SK-N-DZ (cell line): ENCODE measurements at regions not wholly inside any gene's neighbourhood (a gene's known extent, or its start where the extent isn't known, plus 50 kb on each side); places are given as distances from the start of the nearest gene placed in this dataset.
A peak's percentile ranks its signal among the peaks of the same experiment; 100 is the strongest.
"Not testable (repeated sequence)": the region's sequence is repeated elsewhere in the genome, so short reads cannot be mapped to it uniquely, and the experiment has no call there.

Experiments used
- DNase-seq: peaks from one replicate; pipeline ENCODE4 v3.0.0-alpha.2; 2015; ENCODE audit warnings: low spot score

DNA sequence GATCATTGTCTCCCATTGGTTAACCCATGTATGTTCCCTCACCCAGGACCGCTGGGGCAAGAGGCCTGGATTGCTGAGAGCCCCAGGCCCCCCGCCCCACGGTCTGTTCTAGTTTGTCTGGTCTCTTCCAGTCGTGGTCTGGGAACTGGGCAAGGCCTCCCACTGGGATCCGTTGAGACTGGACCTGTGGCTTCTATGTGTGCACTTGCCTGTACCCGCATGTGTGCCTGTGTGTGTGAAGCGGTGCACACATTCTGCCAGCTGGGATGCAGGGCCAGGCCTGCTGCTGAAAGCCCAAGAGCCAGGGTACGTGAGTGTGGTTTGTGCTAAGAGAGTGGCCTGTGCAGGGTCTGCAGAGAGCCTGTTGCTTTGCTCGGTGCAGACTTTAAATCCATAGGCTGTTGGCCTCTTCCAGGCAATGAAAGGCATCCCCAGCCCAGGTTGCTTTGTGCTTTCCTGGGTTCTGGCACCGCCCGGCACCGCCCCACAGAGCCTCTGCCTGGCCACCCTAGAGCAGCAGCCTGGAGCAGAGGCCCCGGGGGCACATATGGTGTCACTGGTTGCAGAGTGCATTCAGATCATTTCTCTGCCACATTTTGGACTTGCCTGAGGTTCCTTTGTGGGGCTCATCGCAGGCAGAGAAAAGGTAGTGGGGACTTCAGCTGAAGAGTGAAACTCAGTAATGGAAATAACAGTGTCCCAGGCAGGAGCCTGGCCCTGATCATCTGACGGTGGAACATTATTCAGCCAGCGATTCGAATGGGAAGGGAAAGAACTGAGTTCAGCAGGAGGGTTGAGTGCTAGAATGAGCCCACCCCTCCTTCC is 215.5 kb downstream of the GLRX3 start:
- no peak for DNase-seq

DNA sequence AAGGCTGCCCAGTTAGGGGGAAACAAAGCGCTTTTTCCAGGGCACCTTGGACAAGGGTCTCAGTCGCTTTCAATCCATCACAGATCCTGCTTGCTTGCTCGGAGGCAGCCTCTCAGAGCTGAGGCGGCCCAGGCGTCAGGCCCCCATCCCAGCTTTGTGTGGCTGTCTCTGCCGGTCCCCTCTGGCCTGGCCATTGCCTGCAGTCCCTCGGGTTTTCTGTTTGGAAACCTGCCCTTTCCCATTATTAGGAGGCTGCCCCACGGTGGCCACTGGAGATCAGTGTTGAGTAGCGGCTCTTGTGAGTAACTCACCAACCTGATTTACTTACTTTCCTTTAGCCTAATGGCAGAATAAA is 216.1 kb downstream of the GLRX3 start:
- DNase-seq, result no peak

DNA sequence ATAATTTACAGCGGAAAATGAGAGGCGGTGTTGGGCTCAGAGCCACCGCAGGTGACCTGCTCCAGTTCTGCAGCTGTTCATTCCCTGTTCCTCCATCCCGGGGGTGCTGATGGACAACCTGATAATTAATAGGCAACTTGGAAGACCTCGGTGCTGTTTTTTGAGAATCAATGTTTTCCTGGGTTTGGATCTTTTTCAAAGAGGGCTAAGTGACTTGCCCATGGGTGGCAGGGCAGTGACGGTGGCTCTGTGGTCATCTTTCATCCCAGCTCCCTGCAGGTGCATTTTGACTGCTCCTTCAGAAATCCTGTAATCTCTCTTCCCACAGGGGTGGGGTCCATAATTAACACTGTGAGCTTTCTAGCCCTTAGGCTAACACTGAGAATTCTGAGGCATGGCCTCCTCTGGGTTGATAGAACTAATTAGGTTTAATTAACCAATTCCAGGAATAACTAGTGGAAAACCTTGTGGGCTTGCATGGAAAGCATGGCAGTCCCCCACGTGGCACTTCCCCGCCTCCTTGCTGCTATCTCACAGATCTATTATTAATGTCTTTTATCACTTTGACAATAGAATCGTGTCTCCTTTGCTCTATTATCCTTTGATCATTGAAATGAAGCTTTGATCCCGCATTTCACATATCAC is 217.9 kb downstream of the GLRX3 start:
- DNase-seq, result no peak

DNA sequence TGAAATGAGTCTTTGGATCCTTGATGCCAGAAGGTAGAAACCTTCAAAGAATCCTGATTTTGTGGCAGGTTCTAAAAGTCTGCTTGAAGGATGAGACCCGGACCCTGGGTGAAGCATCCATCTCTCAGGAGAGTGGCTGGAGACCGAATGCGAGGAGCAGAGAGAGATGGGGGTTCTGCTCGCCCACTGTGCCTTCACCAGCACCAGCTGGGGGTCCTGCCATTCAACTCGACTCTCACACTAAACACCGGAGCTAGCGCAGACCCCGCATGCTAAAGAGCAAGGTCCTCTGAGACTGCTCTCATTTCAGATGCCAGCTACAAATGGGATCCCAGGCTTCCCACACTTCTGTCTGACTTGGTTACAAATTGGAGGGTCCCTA is 218.4 kb downstream of the GLRX3 start:
- no peak for DNase-seq

DNA sequence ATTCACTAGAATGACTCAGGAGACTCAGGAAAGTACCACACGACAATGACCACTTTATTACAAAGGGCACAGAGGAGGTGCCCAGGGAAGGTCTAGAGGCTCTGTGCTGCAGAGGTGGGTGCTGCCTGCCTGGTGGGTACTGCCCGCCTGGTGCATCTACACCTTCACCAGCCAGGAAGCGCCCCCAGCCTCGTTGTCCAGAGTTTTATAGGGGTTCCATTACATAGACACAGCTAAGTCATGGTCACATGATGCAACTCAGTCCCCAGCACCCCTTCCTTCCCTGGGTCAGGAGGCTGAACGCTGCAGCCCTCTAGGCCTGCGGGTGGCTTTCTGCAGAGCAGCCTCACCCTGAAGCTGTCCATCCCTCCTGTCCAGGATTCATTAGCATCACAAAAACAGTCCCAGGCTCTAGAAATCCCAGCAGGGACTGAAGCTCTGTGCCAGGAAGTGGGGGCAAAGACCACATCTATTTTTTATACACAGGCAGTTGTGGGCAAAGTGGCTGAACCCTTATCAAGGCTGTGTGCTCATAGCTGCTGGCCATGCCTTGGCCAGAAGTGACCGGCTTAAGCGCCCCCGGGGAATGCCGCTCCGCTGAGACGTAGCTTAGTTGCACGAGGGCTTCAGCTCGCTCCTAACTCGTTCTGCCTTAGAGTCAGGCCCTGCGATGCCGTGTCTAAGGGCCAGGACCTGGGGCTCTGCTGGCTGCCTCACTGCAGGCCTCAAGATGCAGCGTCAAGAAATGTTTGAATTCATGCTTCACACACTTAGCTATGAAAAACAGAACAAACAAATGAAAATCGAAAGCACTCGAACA is 219.0 kb downstream of the GLRX3 start:
- DNase-seq, result no peak

DNA sequence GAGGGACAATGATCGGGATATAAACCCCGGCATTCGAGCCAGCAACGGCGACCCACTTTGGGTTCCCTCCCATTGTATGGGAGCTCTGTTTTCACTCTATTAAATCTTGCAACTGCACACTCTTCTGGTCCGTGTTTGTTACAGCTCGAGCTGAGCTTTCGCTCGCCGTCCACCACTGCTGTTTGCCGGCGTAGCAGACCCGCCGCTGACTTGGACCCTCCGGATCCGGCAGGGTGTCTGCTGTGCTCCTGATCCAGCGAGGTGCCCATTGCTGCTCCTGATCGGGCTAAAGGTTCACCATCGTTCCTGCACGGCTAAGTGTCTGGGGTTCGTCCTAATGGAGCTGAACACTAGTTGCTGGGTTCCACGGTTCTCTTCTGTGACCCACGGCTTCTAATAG is 220.2 kb downstream of the GLRX3 start:
- not testable (repeated sequence) for DNase-seq

DNA sequence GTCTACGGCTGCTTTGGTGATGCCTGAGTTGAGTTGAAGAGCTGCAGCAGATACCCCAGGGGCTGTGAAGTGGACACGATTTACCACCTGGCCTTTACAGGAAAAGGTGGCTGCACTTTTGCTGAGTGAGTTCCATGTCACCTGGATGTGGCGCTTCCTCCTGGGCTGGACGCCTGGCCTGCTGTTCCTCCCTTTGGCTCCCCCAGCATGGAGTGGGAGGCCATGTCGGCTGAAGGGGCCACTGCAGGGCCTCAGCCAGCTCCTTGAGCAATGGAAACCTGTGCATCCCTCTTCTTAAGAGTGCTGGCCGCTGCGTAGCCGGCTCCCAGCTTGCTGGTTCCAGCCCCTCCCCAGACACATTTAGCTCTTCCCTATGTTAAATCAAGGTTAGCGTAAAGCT is 221.0 kb downstream of the GLRX3 start:
- no peak for DNase-seq

DNA sequence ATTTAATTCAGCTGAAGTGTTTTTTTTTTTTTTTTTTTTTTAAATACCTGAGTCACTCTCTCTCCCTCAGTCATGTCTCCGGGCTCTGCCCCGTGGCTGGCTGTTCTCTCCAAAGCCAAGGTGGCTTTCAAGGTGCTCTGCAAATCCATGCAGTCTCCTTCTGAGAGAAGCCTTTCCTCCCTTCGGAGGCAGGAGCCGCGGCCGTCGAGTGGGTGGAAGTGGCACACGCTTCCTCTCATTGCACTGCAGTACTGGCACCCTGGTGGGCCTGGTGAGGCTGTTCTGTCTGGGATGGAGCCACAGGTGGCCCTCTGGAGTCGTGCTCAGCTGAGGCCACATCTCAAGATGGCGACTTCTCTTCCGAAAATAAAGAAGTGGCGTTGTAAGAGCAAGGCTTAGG is 221.8 kb downstream of the GLRX3 start:
- no peak for DNase-seq

DNA sequence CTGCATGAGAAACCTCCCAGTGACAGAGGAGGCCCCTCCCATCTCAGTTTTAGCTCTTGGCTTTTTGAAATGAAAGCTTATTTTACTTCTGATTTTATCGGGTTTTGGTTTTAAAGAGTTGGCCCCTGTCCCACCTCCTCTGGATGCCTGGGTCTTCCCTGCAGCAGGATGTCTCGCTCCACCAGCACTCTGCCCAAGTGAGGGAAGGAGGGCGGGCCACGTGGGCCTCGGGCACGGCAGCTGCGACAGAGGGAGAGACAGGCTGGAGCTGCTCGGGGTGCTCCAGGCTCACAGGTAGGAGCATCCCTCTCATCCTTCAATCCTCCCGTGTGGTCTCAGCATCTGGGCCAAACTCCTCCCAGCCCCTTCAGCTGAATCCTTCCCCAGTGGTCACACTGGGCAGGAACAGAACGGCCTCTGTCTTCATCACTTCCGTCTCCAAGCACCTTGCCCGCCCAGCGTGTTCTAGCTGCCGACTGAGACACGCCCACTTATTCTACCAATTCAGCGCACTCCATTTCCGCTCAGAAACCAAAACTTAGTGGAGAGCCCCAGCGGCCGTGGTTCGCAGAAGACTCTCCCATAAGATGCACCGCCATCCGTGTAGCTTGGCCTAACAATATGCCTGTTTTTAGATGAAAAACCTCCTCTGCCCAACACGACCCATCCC is 222.9 kb downstream of the GLRX3 start:
- DNase-seq, result no peak

DNA sequence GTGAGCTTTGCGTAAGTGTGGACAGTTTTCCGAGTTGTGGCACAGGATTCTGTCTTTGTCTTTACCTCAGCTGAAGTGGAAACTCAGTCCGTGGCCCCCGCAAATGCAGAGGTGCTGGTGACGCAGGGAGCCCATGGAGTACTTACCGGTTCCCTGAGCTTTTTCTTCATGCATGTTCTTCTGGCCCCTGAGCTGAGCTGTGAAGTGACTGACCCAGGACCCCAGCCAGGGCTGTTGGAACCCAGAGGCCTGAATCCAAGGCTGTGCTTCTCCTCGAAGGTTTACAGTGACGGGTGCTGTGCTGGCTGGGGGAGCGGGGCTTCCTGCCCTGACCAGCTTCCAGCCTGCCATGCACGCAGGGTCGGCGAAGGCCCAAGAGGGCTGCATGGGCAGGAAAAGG is 223.5 kb downstream of the GLRX3 start:
- DNase-seq, result no peak

DNA sequence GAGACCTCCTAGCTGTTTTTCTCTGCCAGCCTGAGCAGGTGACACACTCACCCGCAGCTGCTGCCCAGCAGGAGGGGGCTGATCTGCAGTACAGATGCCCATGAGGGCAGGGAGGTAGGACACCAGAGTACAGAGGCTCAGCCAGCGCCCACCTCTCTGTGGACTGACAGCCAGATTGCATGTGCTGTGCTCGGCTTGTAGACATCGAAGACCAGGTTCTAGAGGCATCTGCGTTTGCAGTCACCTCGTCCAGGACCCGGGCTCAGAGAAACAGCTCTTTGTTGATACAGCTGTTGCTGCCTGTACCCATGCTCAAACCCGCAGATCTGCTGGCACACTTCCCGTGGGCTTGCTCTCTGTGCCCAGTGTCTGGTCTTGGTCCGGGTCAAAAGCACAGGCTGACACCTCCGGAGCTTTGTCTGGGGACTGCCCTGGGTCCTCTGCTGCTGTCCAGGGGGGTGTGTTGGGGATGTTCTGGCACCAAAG is 224.7 kb downstream of the GLRX3 start:
- DNase-seq, result no peak

DNA sequence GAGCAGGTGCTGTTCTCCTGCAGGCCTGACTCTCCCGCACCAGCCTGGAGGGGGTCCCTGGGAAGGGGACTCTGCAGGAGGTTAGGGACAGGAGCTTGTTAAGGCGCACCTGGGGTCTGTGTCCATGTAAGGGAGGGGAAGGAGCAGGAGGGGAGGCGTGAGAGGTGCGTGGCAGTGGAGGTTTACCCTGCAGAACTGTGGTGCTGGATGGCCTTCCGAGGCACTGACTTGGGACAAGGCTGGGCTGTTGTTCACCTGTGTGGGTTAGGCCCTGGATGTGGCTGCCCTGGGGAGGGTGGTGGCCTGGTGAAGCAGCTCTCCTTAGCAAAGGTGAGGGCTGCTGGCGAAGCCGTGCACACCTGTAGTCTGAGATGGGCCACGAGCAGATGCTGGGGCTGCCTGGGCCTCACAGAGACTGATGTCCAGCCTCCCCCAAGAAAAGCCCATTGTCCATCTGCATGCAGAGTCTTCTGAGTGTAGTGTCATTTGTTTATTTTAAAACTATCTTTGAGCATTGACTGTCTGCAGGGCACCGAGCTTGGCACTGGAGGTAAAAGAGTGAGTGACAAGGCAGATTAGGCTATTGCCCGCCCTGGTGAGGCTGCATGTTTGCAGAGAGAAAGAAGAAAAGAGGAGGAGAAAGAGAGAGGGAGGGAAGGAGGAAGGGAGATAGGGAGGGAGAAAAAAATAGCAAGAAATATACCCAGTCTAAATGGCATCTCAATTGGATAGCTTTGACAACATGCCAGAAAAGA is 225.3 kb downstream of the GLRX3 start:
- DNase-seq, result no peak

DNA sequence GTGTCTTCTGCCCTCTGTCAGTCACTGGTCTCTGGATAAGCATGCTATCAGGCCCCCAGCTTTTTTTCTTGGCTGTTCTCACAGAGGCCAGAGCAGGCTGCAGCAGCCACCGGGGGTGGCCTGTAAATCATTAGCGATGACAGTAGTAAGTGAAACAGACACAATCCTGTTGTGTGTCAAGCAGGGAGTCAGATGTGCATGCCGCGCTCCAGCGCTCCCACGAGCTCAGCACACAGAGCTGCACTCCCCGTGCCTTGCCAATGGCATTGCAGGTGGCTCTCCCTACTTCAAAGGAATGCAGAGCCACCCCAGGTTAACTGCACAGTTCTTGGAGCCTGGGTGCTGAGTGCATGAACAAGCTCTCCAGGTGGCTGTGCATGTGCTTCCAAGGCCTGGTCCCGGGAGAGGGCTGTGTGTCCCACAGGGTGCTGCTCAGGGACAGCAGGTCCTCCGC is 226.1 kb downstream of the GLRX3 start:
- DNase-seq, result peak; percentile 89

DNA sequence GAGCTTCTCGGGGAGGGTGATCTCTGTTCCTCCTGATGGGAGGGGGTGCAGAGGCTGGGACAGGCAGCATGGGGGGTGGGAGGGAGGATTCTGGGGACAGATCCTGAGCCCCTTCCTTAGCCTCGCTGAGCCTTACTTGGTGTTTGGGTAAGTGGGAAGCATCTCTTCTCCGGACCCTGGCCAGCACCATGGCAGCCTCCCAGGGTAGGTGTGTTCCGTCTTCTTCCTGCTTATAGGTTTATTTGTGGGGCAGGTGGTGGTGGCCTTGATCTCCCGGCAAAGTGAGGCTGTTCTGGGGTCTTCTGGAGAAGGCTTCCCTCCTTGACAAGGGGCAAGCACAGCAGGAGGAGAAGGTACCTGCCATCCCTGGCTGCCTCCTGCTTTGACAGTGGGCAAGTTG is 226.9 kb downstream of the GLRX3 start:
- DNase-seq, result no peak

DNA sequence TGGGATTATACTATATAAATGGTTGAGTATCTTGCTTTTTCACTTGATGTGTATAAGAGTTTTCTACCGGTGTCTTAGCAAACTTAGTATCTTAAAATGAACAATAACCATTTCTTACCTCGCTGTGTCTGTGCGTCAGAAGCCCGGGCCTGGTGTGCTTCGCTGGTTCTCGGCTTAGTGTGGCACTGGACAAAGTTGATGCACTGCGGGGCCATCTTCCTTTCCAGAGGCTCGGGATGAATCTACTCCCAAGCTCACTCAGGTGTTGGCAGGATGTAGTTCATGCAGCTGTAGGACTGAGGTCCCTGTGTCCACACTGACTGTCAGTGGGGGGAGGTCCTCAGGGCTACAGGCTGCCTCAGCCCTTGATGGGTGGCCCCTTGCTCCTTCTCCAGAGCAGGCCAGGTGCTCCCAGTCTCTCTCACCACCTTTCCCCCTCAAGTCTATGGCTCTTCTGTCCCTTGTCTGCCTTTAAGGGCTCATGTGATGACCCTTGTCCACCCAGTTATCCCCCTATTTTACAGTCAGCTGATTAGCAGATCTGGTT is 227.8 kb downstream of the GLRX3 start:
- DNase-seq, result no peak

DNA sequence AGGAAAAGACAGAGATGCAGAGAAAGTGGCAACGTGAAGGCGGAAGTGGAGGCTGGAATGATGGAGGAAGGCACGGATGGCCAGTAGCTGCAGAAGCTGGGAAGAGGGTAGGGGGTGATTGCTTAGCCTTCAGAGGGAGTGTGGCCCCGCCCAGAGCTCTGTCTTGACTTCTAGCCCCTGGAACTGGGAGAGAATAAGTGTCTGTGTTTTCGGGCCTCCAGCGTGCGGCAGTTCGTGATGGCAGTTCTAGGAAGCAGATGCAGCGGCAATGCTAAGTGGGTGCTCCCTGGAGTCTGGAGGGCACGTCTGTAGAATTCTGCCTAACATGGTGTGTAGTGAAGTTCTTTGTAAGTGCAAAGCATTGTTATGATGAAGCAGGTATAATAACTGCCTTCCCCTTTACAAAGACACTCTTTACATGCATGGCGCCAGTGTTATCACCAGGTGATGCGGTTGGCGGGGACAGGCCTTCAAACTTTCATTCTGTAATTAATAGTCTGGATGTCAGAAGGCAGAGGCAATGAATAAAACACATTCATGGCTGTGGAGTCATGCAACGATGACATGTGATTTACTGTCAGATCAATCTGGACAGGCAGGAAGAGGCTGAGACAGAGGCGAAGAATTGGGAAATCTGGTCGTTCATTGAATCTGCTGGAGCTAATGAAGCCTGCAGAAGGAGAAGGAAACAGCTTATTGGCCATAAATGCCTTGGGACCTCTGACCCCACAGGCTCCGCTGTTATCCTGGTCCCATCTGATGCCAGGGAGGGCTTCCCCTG is 228.6 kb downstream of the GLRX3 start:
- peak; percentile 18 for DNase-seq

DNA sequence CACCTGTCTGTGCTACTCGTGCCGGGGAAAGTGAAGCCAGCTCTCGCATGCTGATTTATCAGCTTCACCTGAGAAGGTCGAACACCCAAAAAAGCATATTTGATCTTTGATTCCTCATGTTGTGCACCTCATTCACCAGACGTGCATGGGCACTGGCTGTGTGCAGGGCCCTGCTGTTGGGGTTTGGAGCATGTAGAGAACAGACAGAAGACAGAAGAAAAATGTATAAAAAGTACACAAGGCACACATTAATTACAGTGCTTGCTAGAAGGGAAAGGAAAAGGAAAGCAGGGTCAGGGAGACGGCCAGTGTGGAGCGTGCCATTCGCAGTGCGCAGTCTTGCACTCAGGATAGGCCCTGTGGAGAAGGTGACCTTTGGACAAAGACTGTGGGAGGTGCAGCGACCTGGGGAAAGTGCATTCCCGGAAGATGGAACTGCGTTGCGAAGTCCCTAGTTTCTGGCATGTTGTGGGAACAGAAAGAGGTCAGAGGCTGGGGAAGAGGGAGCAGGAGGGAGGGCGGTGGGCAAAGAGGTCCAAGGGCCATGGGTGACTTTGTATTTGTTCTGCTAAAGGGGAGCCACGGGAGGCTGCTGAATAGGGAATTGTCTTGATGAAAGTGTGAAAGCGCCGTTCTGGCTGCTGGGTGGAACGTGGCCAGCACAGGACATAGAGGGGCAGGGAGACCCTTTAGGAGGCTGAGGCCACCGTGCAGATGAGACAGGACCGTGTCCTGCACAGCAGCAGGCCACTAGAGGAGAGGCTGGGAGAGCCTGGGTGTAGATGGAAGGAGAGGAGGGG is 232.8 kb downstream of the GLRX3 start:
- no peak for DNase-seq

DNA sequence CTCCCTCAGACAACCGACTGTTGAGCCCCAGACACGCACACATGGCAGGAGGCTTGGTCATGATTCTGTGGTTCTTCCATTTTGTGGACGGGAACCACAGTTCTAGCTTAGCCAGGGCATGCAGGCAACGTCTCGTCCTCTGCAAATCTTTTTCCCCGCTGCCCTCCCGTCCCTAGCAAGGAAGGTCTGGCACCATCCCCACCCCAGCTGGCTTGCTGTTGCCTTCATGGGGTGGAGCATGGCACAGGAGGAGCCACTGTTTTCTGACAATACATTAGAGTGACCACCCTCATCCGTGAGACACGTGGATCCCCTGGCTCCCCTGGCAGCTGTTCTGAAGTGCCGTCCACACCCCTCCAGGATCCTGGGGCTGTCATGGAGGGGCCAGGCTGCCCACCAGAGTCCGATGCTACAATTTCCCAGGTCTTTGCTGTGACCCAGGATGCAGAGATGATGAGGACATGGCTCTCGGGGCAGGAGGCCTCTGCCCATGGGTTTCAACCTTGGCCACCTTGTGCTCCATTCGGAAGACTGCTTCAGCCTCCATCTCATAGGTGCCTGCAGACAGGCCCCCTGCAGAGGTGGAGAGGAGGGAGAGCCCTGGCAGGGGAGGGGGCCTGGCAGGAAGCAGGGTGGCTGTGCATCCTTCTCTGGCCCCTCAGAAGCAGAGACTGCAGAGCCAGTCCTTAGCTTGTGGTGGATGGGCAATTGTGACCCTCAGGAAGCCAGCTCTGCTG is 233.6 kb downstream of the GLRX3 start:
- no peak for DNase-seq
